ENCODE measurements at regions not wholly inside any gene's neighbourhood (a gene's known extent, or its start where the extent isn't known, plus 50 kb on each side); places are given as distances from the start of the nearest gene placed in this dataset.

DNA sequence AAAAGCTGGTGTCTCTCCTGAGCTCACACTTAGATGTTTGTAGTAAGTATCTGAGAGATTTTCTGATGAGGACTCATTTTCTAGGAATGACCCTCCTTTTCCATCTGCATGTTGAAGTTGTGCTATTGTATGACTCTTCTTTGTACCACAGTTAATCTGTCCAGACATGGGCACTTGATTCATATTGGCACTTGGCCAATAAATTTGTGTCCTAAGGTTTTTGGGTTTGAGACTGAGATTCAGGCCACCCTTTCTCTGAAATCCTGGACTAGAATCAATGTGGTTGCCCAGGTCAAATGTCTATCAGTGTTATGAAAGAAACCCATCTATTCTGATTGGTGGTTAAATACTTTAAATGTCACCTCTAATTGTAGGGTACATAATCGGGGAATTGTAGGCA lies 869.0 kb downstream of the SH3BGRL start:
- no peak for DNase-seq (ENCODE audit: low spot score in 2 of 2)
- FAIRE-seq = no peak

DNA sequence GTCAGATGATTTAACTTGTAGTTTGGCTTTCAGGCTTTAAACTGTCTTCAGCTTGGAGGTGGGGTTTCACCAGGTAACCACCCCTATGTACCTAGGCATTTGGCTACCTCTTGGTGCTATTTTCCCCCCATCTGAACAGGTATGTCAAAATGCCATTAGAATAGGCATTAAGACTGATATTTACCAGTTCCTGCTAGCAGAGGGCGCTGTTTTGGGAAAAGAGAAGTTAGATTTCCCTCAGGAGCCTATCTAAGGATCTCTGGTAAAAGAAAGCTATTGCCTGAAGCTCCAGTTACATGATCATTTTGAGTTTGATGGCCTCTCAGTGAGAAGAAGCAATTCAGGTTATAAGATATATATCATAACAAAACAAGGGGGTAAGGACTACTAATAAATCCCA lies 879.1 kb downstream of the SH3BGRL start:
- DNase-seq (ENCODE audit: low spot score in 2 of 2) (no peak), FAIRE-seq (no peak)

DNA sequence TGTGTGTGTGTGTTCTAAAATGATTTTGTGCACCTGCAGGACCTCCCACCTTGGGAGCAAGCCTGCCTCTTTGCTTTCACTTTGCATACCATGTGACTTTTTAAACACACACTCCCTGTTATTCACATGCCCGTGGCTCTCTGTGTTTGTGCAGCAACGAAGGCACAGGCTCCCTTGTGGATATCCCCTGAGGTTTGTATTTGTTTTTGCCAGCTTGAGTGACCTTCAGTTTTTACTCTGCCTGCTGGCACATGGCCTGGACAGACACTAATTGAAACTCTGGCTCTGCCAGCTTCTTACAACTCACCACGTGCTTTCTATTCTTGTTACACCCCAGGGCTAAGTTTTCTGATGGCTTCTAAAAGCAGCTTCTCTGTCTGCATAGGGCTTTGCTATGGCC lies 885.8 kb downstream of the SH3BGRL start:
- no peak for FAIRE-seq
- DNase-seq (ENCODE audit: low spot score in 2 of 2) = no peak

DNA sequence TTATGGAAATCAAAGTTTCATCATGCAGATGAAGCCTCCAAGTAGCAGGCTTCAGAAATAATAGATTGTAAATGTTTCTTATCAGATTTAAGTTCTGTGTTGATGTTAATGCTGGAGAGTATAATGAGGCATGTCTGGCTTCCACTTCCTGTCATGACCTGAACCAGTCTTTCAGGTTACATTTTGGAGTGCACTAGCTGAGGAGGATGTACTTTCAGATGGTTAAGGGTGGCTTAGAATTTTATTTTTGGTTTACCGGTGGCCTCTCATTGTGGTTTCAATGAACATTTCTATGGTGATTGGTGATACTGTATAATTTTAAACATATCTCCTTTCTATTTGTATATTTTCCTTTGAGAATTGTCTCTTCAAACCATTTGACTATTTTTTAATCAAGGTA lies 890.4 kb downstream of the SH3BGRL start:
- no peak for DNase-seq (ENCODE audit: low spot score in 2 of 2)
- FAIRE-seq = no peak

DNA sequence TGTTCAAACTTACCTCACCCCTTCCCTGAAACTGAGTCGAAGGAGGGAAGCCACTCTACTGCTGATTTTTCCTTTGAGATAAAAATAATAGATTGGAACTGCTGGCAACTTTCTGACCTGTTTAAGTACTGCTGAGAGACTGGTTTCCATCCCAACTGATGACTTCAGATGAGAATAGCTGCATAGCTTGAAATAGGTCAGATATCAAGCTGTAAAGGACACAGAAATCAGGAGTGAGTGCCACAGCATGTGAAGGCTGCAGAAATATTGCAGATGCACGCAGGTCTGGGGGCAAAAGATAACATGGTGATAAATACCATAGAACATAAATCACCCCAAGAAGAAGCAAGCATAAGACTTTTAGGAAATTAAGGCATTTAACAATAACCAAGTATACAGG lies 923.2 kb downstream of the SH3BGRL start:
- FAIRE-seq = no peak
- no peak for DNase-seq (ENCODE audit: low spot score in 2 of 2)

DNA sequence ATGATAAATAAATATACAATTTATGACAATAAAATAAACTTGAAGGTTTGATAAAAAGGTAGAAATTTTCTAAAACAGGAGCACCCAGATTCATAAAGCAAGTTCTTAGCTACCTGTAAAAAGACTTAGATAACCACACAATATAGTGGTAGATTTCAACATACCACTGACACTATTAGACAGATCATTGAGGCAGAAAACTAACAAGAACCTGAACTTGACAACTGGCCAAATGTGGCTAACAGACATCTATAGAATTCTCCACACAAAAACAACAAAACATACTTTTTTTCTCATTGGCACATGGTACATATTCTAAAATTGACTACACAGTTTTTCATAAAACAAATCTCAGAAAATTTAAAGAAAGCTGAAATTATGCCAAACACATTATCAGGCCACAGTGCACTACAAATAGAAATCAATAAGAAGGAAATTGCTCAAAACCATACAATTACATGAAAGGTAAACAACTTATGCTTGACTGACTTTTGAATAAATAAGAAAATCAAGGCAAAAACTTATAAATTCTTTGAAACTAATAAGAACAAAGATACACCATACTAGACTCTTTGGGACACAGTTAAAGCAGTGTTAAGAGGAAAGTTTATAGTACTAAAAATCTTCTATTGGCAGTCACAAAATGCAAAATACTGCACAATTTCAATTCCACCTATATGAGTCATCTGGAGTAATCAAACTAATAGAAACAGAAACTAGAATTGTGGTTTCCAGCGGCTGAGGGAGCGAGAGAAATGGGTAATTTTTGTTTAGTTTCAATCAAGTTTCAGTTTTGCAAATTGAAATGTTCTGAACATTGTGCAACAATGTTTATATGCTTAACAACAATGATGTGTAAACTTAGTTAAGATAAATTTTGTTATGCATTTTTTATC lies 925.6 kb downstream of the SH3BGRL start:
- FAIRE-seq (no peak), DNase-seq (ENCODE audit: low spot score in 2 of 2) (no peak)

DNA sequence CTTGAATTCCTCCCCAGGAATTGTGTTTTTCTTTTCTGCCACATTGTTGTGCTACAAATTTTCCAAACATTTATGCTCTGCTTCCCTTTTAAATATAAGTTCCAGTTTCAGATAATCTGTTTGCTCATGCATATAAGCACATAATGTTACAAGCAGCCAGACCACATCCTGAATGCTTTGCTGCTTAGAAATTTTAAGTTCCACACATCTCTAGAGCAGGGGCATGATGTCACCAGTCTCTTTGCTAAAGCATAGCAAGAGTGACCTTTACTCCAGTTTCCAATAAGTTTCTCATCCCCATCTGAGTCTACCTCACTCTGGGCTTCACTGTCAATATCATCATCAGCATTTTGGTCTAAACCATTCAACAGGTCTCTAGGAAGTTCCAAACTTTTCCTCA lies 932.5 kb downstream of the SH3BGRL start:
- FAIRE-seq (no peak), DNase-seq (ENCODE audit: low spot score in 2 of 2) (no peak)

DNA sequence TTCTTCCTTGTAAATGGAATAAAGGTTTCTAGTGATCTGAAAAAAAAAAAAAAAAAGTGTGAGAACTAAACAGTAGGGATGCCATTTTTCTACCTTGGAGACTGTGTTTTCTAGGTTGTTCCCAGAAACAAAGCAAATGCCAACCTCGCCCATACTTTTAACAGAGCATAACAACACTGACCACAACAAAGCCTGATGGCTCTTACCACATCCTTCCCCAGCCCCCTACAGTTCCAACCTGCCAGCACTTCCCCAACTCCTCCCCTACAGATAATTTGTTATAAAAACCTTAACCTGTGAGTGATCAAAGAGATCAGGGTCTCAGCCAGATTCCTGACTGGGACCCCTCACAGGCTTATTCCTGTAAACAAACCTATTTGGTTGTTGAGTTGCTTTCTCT lies 940.0 kb downstream of the SH3BGRL start:
- FAIRE-seq = no peak
- no peak for DNase-seq (ENCODE audit: low spot score in 2 of 2)

DNA sequence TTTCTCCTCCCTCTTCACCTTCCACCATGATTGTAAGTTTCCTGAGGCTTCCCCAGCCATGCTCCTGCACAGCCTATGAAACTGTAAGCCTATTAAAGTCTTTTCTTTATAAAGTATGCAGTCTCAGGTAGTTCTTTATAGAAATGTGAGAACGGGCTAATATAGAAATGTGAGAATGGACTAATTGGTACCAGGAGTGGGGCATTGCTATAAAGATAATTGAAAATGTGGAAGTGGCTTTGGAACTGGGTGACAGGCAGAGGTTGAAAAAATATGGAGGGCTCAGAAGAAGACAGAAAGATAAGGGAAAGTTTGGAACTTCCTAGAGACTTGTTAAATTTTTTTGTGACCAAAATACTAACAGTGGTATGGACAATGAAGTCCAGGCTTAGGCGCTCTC lies 959.3 kb downstream of the SH3BGRL start:
- FAIRE-seq (no peak), DNase-seq (ENCODE audit: low spot score in 2 of 2) (no peak)

DNA sequence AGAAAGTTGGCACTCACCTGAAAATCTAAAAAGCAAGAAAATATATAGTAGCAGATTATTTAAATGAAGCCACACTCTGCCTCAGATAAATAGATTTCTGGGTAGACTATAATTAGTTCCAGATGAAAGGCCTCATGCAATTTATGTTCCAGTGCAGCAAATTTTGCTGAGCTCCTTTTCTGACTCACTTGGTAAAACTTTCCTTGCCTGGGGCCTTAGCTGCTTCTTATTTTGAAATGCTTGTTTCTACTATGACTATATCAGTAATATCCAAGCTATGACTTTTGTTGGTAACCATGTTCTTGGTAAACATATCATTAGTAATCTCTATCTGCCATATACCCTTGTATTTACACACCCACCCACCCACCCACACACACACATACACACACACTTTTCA lies 961.8 kb downstream of the SH3BGRL start:
- FAIRE-seq (no peak), DNase-seq (ENCODE audit: low spot score in 2 of 2) (no peak)

DNA sequence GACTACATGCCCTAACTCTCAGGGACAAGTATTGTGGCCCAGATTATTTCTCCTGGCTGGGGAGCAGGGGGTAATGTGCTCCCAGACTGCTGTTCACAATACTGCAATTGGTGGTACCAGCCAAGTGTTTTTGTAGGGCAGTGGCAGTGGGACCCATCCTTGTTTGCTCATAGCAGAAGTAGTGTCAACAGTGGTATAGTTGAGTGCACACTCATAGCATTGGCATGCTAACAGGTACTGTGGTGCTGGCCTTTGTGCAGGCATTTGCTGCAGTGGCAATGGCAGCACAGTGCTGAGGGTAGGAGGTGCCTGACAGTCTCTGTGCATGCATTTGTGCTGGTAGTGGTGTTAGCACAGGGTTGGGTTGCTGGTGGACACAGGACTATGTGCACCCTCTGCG lies 995.0 kb downstream of the SH3BGRL start:
- FAIRE-seq = no peak
- no peak for DNase-seq (ENCODE audit: low spot score in 2 of 2)

DNA sequence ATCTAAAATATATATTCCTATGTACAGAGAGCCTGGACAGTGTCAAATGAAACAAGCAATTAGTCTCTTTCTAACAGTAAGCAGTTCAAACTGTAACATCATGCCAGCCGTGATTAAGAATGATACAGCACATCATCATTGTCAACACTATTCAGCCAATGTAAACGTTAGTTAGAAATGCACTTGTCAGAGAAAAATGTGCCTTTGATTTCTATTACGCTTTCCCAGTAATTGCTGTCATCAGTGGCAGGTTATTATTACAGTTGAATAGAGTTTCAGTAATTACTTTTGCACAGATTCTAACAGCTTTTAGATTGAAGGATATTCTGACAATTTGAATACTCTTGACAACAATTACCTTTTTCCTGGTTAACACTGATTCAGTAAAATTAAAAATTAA lies 1007.1 kb downstream of the SH3BGRL start:
- FAIRE-seq = no peak

DNA sequence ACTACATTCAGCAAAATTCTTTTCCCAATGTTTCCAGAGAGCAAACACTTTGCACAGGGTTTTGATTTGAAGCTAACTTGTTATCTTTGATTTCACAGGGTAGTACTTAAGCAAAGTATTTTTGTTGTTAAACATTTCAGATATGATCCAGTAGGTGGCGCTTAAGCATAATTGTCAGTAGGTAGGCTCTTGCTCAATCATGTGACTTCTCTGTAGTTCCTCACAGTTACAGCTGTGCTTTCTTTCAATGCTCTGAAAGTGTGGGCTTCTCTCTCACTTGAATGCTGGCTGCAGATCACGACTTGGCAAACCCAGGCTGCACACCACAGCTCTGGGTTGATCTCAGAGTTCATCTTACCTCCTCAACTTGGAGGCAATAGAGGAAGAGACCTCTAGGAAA lies 1016.5 kb downstream of the SH3BGRL start:
- no peak for FAIRE-seq
- peak in 1 of 2 donors; percentile 2 for DNase-seq (ENCODE audit: low spot score in 2 of 2)

More for the DNA sequence above, 1007.1 kb downstream of the SH3BGRL start:
- no peak for DNase-seq (ENCODE audit: low spot score in 2 of 2)

DNA sequence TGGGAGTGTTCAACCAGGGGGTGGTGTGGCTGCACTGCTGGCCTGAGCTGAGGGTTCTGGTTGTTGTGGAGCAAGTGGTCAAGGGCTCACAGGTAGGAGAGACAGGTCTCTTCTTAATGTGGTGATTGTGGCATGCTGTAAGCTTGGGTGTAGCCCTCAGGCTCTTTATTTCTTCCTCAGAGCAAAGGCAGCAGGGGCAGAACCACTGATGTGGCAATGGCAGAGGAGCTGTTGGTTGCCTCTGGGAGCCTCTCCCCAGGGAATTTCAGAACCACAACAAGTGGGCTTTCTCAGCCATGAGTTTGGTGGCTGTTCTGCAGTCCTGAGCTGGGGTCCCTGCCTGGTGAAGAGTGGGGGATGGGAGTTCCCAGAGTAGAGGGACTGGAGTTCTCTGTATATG lies 1017.2 kb downstream of the SH3BGRL start:
- DNase-seq (ENCODE audit: low spot score in 2 of 2) = no peak
- no peak for FAIRE-seq

DNA sequence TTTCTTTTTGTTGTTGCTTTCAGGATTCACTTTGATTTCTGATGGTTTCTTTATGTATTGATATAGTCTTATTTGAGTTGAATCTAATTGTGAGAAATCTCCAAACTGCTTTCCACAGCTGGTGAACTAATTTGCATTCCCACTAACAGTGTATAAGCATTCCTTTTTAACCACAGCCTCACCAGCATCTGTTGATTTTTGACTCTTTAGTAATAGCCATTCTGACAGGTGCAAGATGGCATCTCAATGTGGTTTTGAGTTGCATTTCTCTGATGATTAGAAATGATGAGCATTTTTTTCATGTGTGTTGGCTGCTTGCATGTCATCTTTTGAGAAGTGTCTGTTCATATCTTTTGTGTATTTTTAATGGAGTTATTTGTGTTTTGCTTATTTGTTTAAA lies 1023.1 kb downstream of the SH3BGRL start:
- FAIRE-seq = no peak

DNA sequence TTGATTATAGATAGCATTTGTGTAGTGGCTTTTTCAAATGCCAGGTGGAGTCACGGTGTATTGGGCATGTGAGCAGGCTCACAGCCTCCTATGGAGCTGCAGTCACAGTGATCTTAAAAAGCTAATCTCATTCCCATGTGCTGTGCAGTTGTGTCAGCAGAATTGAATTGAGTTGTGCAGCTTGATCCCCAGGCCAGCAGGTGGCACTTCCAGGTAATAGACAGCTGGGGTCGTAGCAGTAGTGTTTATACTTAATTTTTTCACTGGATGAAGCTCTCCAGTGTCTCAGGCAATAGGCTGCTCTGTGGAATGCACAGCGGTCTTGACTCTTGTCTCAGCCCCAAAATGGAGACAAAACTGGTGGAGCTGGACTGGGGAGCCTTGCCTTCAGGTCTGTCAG lies 1028.1 kb downstream of the SH3BGRL start:
- FAIRE-seq (no peak), DNase-seq (ENCODE audit: low spot score in 2 of 2) (no peak)

More for the DNA sequence above, 1023.1 kb downstream of the SH3BGRL start:
- no peak for DNase-seq (ENCODE audit: low spot score in 2 of 2)

DNA sequence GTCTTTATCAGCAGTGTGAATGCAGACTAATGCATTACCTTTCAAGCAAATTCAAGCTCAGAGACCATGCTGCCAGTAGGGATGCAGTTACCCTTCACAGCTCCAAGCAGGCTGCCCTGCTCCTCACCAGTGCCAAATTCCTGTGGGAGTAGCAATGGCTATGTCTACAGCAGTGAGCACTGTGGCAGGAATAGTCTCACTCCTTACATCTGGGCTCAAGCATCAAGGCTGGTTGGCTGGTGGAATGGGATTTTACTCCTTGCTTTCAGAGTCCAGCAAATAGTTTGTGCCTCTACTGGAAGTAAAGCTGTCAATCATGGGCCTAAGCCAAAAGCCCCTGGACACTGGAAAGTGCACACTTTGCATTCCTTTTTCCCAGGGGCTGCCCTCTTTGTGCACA lies 1030.8 kb downstream of the SH3BGRL start:
- no peak for FAIRE-seq
- DNase-seq (ENCODE audit: low spot score in 2 of 2) = no peak

DNA sequence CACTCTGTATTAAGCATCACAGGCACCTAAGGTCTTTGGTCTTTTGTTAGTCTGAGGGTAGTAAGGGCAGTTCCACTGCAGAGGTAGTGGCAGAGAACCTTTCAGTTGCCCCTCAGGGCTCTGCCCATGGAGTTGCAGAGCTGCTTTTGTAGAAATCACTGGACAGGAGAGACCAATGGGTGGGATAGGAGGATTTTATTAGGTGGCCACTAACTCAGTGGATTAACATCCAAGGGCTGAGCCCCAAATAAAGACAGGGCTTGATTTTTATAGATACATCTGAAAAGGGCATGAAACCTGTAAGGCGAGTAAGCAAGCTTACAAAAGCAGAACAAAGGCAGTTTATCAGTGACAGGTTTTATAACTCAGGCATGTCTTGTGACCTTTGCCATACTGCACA lies 1035.4 kb downstream of the SH3BGRL start:
- FAIRE-seq = no peak
- DNase-seq (ENCODE audit: low spot score in 2 of 2) = no peak

All from frontal cortex (tissue), 3 donors.